ENCODE measurements at regions not wholly inside any gene's neighbourhood (a gene's known extent, or its start where the extent isn't known, plus 50 kb on each side); places are given as distances from the start of the nearest gene placed in this dataset.

DNA sequence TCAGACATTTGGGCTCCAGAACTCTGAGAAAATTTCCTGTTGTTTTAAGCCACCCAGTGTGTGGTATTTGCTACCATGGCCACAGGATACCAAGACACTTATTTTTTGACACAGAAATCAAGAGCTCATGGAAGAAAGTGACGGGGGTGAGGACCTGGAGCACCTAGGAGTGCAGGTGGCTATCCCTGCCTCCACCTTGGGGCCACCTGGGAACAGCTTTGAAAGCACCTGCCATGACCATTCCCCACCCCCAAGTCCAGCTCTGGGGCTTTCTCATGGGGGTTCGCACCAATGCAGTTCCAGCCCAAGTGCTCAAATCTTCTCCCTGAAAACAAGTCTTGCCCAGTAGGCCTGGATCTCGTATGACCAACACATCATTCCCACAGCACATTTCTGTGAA lies 214.9 kb upstream of the IRX1 start:
- no peak for FAIRE-seq
- POLR2A ChIA-PET = no interaction called here

DNA sequence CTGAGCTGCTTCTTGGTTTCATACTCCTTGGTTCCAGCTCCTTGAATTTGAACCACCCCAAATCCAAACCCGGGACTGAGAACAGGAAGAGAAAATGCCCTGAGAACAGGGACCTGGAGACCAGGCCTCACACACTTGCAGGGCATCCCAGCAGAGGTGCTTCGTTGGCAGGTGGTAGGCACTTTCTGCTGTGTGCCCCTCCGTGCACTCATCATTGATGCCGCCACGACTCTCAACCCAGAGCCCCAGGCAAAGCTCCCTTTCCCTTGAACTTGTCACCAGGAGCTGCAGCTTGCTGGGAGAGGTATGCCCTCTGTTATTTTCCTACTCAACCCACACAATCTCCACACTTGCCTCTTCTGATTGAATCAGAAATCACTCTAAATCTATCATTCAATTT lies 217.8 kb upstream of the IRX1 start:
- 3% methylated on average over 5 of the region's 5 CpGs for WGBS (ENCODE audit: missing lambda C conversion rate)
- Histone ChIP-seq H3K4me2 (no peak overlapping the region), H3K27ac (no peak overlapping the region), H3K9me3 (peaks cover 7% of the 10 kb centered on the region; the same call in 2 of the 3 replicates), H3K4me1 (no peaks in the 10 kb centered on the region), H3K4me3 (no peak overlapping the region)
- DNase-seq (ENCODE audit: low read depth in 1 of 2, low spot score in 1 of 2) (no peak), FAIRE-seq (no peak), ATAC-seq (no peak)
- TF ChIP-seq CBX2 (IDR thresholded peaks at IDR 0.05; ENCODE audit: borderline replicate concordance, low read depth) (no peak), MYC (IDR thresholded peaks at IDR 0.05; ENCODE audit: borderline replicate concordance, low read length) (no peak), RNF2 (IDR thresholded peaks at IDR 0.05; ENCODE audit: borderline replicate concordance, low read depth) (no peak), ZC3H11A (IDR thresholded peaks at IDR 0.05) (no peak)
- TF ChIP-seq, protein P1, sequence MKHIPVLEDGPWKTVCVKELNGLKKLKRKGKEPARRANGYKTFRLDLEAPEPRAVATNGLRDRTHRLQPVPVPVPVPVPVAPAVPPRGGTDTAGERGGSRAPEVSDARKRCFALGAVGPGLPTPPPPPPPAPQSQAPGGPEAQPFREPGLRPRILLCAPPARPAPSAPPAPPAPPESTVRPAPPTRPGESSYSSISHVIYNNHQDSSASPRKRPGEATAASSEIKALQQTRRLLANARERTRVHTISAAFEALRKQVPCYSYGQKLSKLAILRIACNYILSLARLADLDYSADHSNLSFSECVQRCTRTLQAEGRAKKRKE (CRISPR knock-in tag; IDR thresholded peaks at IDR 0.05; ENCODE audit: low read depth) = no peak
- TF ChIP-seq, protein P2, sequence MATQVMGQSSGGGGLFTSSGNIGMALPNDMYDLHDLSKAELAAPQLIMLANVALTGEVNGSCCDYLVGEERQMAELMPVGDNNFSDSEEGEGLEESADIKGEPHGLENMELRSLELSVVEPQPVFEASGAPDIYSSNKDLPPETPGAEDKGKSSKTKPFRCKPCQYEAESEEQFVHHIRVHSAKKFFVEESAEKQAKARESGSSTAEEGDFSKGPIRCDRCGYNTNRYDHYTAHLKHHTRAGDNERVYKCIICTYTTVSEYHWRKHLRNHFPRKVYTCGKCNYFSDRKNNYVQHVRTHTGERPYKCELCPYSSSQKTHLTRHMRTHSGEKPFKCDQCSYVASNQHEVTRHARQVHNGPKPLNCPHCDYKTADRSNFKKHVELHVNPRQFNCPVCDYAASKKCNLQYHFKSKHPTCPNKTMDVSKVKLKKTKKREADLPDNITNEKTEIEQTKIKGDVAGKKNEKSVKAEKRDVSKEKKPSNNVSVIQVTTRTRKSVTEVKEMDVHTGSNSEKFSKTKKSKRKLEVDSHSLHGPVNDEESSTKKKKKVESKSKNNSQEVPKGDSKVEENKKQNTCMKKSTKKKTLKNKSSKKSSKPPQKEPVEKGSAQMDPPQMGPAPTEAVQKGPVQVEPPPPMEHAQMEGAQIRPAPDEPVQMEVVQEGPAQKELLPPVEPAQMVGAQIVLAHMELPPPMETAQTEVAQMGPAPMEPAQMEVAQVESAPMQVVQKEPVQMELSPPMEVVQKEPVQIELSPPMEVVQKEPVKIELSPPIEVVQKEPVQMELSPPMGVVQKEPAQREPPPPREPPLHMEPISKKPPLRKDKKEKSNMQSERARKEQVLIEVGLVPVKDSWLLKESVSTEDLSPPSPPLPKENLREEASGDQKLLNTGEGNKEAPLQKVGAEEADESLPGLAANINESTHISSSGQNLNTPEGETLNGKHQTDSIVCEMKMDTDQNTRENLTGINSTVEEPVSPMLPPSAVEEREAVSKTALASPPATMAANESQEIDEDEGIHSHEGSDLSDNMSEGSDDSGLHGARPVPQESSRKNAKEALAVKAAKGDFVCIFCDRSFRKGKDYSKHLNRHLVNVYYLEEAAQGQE (IDR thresholded peaks at IDR 0.05) = no peak
- ChIA-PET CTCF (no interaction called here), POLR2A (no interaction called here)

More for the DNA sequence above, 214.9 kb upstream of the IRX1 start:
- Histone ChIP-seq H3K27ac (no peak overlapping the region), H3K4me2 (no peak overlapping the region), H3K4me3 (no peak overlapping the region), H3K4me1 (no peaks in the 10 kb centered on the region), H3K9me3 (no peaks in the 10 kb centered on the region)
- TF ChIP-seq RARB (CRISPR knock-in tag; IDR thresholded peaks at IDR 0.05) = no peak
- ATAC-seq = no peak
- CTCF ChIA-PET = no interaction called here
- no peak for DNase-seq (ENCODE audit: low read depth in 1 of 2, low spot score in 1 of 2)
- WGBS (ENCODE audit: missing lambda C conversion rate) = 17% methylated on average over 2 of the region's 3 CpGs

DNA sequence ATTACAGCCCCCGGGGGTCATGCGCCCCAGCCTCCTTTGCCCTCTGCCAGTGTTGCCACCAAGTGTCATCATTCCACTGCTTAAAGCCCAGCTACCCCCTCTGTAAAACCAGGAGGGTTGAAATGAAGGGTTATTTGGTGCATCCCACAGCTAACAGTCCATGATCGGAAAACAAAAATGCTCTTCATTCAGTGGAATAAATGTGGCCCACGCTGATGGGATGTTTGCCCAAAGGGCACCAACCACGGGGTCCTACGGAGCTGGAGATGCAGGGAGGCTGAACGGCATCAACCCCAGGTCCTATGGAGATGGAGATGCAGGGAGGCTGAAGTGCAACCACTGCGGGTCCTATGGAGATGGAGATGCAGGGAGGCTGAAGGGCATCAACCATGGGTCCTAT lies 218.5 kb upstream of the IRX1 start:
- H3K27ac ChIP-seq = no peak overlapping the region
- 9% methylated on average over 7 of the region's 8 CpGs for WGBS (ENCODE audit: missing lambda C conversion rate)
- no peak overlapping the region for H3K4me3 ChIP-seq
- DNase-seq (ENCODE audit: low read depth in 1 of 2, low spot score in 1 of 2) (no peak), FAIRE-seq (no peak), ATAC-seq (no peak)
- no peaks in the 10 kb centered on the region for H3K4me1 ChIP-seq
- TF ChIP-seq FOSL2 (IDR thresholded peaks at IDR 0.05) = no peak
- TF ChIP-seq FOSL2 (CRISPR knock-in tag; IDR thresholded peaks at IDR 0.05) = no peak
- TF ChIP-seq NR3C1 (IDR thresholded peaks at IDR 0.05) = no peak
- no peak for TF ChIP-seq SREBF2 (IDR thresholded peaks at IDR 0.05)
- no peak for TF ChIP-seq HOXB5 (CRISPR knock-in tag; IDR thresholded peaks at IDR 0.05)
- TF ChIP-seq CHD4 (IDR thresholded peaks at IDR 0.05; ENCODE audit: borderline replicate concordance) = no peak
- TF ChIP-seq ESRRA (IDR thresholded peaks at IDR 0.05; ENCODE audit: borderline replicate concordance, low read length) = no peak
- H3K9me3 ChIP-seq = peaks cover 13% of the 10 kb centered on the region
- no peak overlapping the region for H3K4me2 ChIP-seq
- ChIA-PET CTCF (no interaction called here), POLR2A (no interaction called here)

DNA sequence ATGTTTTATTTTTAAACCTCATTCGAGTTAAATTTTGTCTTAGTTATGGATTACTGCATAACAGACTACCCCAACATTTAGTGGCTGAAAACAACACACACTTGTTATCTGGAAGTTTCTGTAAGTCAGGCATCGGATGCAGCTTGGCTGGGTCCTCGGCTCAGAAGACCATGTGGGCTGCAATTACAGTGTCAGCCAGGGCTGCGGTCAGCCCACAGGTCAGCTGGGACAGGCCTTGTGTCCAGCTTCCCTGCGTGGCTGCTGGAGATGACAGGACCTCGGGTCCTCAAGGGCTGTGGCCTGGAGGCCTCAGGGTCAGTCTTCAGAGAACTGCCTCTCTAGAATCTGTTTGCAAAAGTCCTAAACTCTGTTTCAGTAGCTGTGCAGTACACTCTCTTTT lies 219.0 kb upstream of the IRX1 start:
- no peak for FAIRE-seq
- POLR2A ChIA-PET = no interaction called here
- ATAC-seq = no peak

More for the DNA sequence above, 219.0 kb upstream of the IRX1 start:
- TF ChIP-seq NR3C1 (IDR thresholded peaks at IDR 0.05) (no peak), ZC3H11A (IDR thresholded peaks at IDR 0.05) (no peak), CEBPB (IDR thresholded peaks at IDR 0.05) (no peak), POLR2A (IDR thresholded peaks at IDR 0.05; ENCODE audit: low read length) (no peak)
- H3K4me3 ChIP-seq = no peak overlapping the region
- peaks cover 15% of the 10 kb centered on the region for H3K9me3 ChIP-seq
- no peak overlapping the region for H3K27ac ChIP-seq
- H3K4me1 ChIP-seq = no peaks in the 10 kb centered on the region
- no peak overlapping the region for H3K4me2 ChIP-seq
- no peak for DNase-seq (ENCODE audit: low read depth in 1 of 2, low spot score in 1 of 2)
- CTCF ChIA-PET = no interaction called here
- 7% methylated on average over 6 of the region's 6 CpGs for WGBS (ENCODE audit: missing lambda C conversion rate)

All from A549 (cell line).